ENCODE measurements at regions not wholly inside any gene's neighbourhood (a gene's known extent, or its start where the extent isn't known, plus 50 kb on each side); places are given as distances from the start of the nearest gene placed in this dataset.

DNA sequence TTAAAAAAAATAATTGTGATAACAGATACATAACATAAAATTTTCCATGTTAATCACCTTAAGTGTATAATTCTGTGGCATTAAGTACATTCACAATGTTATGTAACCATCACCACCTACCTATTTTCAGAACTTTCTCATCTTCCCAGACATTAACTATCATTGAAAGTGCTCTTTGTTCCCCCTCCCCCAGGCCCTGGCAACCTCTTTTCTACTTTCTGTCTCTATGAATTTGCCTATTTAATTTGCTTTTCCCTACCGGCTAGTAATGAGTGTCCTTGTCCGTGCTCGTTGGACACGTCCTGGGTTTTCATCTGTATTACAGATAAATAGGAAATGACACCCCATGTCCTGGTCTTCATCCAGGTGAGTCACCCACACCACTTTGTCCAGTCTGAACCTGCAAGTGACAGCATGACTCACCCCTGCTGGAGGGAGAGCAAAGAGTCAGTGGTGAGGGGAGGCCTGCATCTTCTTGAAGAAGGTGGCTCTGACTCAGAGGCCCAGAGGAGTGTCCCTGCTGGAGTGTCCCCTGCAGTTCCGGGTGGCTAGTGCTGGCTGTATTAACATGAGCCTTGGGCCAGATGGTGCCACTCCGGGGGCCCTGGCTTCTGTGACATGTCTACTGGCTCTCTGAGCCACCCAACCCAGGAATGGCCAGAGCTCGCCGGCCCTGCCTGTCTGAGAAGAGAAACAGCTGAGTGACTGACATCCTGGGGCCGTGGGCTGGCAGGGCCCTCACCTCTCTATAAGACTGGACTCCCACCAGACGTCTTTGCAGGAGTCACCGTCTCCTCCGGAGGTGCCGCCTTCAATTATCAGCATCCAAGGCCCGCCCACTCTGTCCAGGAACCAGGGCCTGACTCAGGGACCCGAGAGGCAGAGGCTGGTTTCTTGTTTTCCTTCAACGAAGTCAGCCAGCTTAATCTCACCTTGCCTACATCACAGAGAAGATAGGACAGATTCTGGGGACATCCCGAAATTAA lies 503.2 kb upstream of the MKI67 start:
- DNase-seq, result no peak

DNA sequence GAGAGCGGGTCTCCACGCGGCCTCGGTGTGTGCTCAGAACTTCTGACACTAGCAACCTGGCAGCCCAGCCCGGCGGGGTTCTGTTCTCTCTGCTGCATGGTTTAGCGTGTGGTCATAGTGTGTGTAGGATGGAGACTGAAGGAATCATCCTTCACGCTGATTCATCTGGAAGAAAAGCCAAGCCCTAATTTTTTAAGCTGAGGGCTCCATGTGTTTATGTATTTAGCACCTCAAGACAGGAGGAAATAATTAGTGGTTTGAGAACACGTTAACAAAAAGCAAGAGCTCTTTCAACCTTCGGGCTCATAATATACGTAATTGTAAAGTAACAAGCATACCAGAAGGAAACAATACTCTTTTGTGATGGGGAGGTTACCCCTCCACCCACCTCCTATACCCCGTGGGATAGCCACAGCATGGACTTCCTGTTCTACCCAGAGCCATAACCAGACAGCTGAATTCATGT lies 504.6 kb upstream of the MKI67 start:
- no peak for DNase-seq

DNA sequence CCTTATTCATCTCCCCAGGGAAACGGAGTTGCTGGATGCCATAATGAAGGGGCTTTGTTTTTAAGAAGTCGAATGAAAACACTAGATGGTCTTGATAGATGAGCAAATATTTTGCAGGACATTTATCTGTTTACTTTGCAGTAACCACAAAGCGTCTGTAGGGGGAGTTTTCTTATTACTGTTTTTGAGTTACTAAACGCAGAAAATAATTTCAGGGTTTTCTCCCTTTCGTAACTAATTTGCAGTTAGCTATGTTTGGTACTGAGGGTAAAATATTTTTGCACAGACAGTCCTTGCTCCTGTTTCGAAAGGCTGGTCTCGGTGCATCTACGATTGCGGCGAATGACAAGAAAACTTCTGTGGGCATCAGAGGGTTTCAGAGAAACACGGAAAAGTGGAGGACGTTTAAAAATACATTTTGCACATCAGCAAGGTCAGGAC lies 505.6 kb upstream of the MKI67 start:
- peak; percentile 21 for DNase-seq

DNA sequence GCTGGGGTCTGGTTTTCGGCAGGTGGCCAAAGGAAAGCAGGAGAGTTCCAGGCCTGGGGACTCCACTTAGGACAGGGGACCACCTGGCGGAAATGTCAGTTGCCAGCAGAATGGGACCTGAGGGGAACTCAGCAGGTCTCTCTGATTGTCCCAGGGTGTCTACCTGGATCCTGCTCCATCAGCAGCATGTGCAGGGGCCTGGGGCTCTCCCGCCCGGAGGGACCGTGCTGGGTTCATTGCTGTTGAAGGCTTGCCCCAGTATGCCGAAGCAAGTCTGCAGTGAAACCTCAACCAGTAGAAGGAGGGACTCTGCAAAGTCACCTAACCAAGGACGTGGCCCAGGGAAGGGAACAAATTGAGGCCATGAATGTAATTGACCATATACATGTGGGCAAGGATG lies 506.5 kb upstream of the MKI67 start:
- no peak for DNase-seq

DNA sequence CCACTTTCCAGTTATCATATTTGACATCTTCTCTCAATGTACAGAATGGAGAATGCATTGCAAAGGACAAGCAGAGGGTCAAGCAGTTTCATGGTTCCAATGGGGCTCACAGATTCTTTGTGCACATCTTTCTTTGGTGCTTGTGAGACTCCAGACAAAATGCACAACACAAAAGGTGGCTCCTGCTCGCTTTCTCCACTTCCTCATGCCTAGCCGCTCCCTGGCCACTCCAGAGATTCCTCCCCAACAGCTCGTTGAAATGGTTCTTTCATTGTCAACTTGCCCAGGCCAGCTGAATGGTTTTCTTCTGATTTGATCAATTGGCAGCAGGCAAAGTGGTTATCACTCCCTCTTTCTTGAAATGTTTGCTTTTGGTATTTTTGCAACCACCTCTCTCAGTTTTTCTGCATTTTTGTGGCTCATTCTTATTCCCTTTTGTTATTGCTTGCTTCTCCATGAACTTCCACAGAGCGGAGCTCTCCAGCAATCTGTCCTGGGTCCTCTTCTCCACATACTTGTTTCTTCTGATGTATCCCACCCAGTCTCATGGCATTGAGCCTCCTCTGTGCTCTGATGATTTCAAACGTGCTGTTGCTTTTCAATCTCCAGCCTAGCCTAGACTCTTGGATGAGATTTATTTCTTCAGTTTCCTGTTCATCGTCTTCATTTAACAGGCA lies 507.8 kb upstream of the MKI67 start:
- DNase-seq, result no peak

DNA sequence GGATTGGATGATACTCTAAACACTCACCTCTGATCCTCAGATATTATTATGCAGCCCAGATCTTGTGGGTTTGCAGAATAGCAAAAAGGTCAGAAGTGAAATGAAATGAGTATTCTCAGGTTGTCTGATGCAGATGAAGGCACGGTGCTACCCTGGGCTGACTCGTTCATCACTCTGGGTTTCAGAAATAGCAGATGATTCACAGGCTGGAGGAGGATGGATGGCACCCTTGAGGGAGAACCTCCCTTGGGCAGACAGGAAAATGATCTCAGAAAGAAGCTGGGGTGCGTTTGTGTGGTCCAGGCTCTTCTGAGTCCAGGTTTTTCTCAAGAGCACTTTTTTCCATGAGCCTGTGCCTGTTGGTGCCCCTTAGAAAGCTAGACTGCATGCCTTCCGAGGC lies 515.8 kb upstream of the MKI67 start:
- no peak for DNase-seq

DNA sequence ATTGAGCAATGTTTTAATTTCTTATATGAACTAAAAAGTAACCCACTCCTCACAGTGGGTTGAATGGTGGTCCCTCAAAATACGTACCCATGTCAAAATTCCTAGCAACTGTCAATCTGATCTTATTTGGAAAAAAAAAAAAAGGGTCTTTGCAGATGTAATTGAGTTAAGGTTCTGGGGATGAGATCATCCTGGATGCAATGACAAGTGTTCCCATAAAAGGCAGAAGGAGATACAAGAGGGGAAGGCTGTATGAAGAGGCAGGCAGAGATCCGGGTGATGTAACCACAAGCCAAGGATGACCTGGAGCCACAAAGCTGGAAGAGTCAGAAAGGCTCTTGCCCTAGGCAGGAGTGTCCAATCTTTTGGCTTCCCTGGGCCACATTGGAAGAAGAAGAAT lies 516.3 kb upstream of the MKI67 start:
- no peak for DNase-seq

DNA sequence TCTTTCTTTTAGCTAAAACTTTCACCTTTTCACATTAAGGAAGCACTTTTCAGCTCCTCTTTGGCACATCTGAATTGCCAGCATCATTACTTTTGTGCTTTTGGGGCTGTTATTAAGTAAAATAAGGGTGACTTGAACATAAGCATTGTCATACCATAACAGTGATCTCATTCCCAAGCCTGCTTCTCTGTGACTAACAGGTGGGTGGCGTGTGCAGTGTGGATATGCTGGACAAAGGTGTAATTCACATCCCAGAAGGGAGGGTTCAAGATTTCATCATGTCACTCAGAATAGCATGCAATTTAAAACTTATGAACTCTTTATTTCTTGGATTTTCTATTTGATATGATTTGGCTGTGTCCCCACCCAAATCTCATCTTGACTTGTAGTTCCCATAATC lies 517.4 kb upstream of the MKI67 start:
- no peak for DNase-seq

DNA sequence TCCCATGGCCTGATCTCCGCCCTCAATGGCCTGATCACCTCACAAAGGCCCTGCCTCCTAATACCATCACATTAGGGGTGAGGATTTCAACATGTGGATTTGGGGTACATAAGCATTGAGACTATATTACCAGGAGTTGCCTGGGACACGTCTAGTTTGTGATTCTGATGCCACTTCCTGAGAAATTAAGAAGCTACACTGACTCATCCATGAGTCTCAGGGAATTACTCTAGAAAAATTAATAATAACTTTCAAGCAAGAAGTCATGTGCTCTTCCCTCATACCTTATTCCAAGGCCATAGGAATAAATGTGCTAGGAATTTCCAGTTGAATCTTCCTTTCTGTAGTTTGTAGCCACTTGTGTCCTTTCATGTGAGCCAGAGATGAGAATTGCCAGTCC lies 519.3 kb upstream of the MKI67 start:
- no peak for DNase-seq

DNA sequence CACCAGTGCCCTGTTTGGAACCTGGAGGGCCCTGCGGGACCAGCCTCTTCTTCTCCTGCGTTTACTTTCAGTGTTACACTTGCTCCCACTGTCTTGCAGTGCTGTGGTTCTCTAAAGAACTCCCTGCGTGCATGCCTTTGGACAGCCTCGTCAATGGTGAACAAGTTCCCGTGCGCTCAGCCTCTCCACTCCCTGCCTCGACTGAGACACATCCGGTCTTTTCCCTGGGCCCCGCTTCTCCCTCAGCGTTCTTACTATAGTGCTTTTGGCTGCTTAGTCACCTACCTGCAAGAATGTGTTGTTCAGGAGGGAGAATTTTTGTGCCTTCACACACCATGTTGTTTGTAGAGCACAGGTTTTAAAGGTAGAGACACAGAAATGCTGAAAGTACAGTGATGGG lies 520.7 kb upstream of the MKI67 start:
- no peak for DNase-seq

DNA sequence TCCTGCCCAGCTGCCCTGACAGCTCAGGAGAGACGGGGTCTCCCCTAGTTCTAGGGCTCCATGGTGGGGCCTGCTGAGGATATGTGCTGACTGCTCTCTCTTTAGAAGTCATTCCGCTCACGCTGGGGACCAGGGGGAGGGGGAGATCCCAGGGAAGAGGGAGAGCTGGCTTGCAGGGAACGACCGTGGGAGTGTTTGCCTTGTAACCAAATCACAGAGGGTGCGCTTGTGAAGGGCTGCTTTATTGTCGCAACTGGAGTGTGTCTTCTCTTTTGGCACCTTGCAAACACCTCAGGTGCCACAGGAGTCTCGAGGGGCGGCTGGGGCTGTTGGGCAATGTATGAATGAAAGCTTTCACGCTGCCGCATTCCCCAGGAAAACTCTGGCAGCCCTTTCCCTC lies 531.3 kb upstream of the MKI67 start:
- no peak for DNase-seq

DNA sequence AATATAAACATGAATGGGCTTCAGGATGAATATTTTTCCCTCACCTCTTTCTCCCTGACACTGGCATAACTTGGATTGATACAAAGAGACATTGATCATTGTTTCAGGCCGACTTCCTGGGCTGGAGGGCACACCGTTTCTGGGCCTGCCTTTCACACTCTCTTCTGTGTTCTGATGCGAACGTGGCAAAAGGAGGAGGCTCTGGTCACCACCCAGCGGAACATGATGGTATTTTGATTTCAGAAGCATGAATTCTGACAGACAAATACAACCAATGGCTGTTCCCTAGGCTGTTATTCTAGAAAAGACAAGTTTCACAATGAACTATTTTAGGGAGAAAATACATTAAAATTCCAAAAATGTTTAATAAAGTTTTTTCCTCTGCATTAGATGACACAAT lies 534.5 kb upstream of the MKI67 start:
- DNase-seq, result peak; percentile 5

DNA sequence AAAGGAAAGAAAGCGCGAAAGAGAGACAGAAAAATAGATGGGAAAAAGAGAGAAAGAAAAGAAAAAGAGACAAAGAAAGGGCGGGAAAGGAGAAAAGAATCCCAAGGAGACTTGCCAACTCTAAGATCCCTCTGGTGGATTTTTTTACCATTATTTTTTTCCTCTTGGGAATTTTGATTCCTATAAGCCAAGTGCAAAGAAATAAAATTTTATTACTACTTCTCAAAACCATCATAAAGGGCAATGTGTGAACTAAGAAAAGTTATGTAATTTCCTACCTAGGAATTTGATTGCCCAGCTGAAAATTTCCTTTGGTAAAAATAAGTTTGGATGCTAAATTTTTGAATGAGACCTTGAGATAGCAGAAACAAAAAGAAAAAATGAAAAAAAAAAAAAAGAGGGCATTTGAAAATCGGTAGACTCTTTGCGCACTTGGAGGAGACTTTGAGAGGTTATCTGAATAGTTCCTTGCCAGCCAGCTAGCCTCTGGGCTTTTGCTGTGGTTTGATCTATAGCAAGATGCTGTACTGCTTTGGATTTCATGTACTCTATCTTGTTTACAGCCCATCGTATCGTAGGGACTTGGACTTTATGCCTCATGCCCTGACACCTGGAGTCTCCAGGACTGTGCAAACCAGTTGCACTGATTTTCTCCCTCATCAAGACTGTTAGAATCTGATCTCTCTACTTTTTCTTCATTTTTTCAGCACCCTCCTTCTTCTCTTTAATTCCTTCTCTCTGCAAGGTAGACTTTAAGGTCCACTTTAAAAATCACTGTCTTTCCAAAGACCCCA lies 535.4 kb upstream of the MKI67 start:
- DNase-seq, result no peak

DNA sequence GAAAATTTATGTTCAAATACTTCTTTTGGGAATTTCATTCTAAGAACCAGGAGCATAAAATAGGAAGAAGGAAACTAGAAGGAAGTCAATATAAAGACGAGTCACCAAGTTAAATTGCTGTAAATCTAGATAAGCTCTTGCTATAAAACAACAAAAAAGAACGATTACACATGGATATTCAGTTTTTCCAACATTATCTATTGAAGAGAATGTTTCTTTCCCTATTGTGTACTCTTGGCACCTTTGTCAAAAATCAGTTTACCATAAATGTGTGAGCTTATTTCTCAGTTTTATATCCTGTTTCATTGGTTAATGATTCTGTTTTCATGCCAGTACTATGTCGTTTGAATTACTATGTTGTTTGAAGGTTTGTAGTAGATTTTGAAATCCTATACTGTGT lies 536.3 kb upstream of the MKI67 start:
- DNase-seq, result no peak

DNA sequence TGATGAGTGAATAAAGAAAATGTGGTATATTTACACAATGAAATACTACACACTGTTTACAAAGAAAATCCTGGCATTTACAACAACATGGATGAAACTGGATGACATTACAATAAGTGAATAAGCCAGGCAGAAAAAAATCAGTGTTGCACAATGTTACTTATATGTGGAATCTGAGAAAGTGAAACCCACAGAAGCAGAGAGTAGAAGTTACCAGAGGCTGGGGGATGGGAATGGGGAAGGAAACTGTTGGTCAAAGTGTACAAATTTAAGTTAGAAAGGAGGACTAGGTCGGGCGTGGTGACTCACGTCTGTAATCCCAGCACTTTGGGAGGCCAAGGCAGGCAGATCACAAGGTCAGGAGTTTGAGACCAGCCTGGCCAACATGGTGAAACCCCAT lies 538.5 kb upstream of the MKI67 start:
- DNase-seq, result peak; percentile 14

DNA sequence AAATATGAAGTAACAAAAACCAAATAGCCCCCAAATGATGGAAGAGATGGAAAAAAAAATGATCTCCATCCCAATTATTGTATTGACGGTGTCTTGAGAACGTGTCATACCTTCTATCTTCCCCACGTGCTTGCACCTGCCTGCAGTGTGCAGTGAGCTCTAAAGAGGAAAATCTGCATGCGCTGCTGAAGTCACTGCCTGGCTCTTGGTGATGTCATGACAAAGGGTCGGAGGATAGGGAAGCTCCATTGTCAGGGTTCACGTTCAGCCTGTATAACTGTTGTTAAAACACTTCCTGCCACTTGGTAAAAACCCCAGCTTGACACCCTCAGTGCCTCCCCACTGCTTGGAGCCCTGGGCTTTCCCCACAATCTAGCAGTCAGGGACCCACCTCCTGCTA lies 549.2 kb upstream of the MKI67 start:
- DNase-seq, result no peak

DNA sequence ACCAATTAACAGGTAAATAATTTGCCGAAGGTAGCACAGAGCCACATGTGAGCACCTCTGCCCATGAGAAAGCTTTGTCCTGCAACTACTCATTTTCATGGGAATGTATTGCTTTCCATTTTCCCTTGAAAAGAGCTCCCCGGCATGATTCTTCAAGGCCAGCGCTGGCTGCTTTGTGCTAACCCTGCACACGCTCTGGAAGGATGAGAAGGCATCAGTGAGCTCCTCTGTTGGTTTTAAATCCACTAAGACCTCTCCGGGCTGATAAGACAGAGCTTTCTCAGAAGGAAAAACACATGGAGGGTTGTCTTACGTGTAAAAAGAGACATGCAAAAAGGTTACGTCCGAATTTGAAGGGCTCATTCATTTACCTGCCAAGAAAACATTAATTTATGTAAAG lies 553.9 kb upstream of the MKI67 start:
- no peak for DNase-seq

DNA sequence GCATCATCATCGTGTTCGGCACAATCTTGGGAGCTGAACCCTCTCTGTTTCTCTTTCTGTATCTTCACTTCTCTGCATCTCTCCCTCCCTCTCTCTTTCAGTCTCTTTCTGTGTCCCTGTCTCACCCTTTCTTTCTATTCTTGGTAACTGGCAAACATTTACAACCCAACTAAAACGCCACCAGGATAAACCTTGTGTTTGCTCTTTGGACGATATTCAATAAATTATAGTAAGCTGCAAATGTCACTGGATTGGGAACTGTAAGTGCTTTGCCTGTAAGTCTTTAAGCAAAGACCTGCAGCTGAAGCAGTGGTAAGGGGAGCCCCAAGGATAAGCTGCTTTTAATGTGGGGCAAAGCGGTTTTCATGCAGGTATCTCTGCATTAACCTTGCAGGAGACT lies 558.0 kb upstream of the MKI67 start:
- no peak for DNase-seq

DNA sequence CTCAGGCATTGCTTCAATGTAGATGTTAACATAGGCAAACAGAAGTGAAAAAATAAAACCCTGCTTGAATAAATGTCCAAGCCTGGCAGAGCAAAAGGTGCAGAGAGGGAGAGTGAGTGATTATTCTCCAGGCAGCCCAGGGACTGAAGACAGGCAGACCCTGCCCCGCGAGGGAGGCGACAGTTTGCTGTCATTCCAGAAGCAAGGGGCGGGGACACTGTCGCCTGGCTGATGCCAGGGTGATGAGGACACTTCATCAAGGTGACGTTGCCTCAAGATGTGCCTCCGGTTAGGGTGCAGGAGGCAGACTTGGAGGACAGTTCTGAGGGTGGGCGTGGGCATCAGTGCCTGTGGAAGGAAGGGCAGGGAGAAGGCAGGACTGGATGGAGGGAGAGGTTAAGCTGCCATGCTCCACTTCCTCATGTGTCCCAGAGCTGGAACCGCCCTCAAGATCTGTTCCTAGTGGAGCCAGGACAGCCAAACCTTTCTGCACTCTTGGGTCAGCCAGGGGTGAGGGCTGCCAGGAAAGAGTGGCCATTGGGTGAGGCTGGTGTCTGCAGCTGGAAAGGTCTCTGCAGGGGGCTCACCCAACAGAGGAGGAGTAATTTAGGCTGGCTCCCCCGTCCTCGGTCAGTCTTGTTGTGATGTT lies 560.5 kb upstream of the MKI67 start:
- DNase-seq, result no peak

DNA sequence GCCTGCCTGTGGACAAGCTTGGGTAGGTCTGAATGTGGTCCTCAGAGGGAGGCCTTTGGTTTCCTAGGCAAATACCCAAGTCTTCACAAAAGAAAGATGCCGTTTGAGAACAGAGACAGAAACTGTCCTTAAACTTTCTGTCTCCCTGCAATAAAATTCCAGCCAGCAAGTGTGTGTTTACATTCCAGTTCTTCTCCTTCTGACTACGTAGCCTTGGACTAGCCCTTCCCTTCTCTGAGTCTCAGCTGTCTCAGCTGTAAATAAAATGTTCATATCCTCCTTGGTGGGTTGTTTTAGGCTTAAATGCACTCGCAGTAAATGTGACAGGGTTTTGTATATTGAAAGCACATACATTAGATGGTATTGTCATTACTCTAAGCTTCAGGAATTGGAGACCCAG lies 561.2 kb upstream of the MKI67 start:
- no peak for DNase-seq

DNA sequence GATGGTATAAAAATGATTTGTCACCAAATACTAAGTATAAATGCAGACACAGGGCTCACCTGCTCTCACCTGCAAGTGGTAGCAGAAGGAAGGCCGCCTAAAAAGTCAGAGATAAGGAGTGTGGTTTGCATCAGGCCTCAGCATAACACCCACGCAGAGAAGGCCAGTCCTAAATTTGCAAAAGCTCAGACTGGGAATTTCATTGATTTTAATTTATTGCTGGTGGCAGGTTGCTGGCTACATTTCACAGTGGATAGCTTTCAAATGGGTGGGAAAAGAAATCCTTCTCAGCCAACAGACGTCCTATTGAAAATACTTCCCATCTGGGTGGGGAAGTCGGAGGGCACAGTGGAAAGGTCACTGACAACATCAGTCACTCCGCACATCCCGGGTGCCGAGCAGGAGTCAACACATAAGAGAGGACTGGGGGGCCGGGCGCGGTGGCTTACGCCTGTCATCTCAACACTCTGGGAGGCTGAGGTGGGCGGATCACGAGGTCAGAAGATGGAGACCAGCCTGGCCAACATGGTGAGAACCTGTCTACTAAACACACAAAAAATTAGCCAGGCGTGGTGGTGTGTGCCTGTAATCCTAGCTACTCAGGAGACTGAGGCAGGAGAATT lies 561.8 kb upstream of the MKI67 start:
- no peak for DNase-seq

DNA sequence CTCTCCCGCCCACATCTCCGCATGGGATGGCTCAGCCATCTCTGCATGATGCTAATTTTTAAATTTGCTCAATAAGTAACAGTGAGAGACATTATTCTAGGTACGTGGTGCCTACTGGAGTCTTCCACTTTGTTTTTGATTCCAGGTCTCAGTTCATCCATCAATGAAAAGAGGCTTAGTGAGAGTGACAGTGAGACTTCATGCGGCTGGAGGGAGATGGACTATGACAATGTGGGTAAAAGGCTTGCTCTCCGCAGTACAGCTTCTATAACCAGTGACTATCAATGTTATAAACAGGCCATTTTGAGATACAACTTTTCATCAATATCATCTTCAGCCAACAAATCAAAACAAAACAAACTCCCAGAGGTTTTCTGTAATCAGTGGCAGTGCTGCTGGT lies 563.4 kb upstream of the MKI67 start:
- no peak for DNase-seq
